Endothelial cell of hepatic sinusoid (primary cell): ENCODE measurements at regions not wholly inside any gene's neighbourhood (a gene's known extent, or its start where the extent isn't known, plus 50 kb on each side); places are given as distances from the start of the nearest gene placed in this dataset.
"Not testable (repeated sequence)": the region's sequence is repeated elsewhere in the genome, so short reads cannot be mapped to it uniquely, and the experiment has no call there.

Experiments
- in situ Hi-C: cut with HindIII; loops from 2 replicates; pipeline ENCODE4 v1.10.0; 2017; ENCODE audit warnings: low sequenced_read_pairs

DNA sequence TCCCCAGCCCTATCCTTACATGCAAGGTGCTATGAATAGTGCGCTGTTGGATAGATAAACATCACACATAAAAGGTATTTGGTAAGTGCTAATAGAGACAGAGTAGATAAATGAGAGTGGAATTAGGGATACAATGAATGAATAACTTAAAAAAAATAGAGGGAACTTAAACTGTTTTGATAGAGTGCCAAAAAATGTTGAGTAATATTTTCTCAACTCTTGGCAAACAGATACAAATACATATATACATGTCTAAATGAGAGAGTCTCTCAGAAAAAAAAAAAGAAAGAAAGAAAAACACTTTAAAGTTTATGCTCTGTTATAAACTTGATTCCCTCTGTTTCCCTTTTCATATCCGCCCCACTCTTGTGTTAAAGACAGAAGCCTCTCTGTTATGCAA, 667.4 kb downstream of the ROBO2 start:
- in situ Hi-C loops, result no loop called here

GRCh38 chr3:77709155-77709554, 669.3 kb downstream of the ROBO2 start:
- in situ Hi-C loops, result no loop called here

DNA sequence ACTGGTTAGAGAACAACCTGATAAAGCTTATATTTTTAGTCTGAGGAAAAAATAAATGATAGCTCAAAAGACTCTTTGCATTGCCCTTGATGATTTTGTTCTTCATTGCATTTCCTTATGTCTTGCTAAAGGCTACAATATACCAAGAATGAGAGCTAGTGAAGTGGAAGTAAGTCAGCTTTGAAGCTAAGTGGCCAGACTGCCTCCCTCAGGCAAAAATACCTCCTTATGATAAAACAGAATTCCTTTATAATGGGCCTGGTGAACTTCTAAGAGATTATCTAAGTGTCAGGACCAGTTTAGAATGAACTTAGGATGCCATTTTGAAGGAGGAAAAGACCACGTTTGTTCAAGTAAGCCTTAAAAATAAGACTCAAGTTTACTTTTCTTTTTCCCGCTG, 678.4 kb downstream of the ROBO2 start:
- in situ Hi-C loops, result no loop called here

- in situ Hi-C loops, result loop anchor here (5.0 kb wide), 2 partner anchors 52 to 98 kb away; no protein-coding TSS in a partner anchor
Measured at GRCh38 chr3:77720460-77720971, 680.6 kb downstream of the ROBO2 start.

- in situ Hi-C loops, result no loop called here
Measured at GRCh38 chr3:77726517-77726916, 686.6 kb downstream of the ROBO2 start.

GRCh38 chr3:77746048-77746447, 706.1 kb downstream of the ROBO2 start:
- in situ Hi-C loops, result no loop called here

DNA sequence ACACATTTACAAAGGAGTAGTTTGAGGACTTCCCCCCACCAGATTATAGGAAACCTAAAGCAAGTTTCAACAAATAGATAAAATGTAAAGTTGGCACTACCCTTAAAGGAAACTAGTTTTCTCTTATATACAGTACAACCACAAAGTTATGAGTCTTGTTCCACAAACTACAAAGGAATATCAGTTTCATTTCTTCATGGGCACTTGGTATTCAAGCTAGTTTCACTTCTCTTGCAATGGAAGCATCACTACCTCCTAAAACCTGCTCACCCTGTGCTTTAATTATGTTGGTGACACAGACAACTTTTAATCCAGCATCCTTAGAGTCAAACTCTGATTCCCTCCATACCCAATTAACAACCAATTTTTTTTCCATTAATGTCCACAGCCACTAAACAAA, 707.0 kb downstream of the ROBO2 start:
- in situ Hi-C loops, result no loop called here

DNA sequence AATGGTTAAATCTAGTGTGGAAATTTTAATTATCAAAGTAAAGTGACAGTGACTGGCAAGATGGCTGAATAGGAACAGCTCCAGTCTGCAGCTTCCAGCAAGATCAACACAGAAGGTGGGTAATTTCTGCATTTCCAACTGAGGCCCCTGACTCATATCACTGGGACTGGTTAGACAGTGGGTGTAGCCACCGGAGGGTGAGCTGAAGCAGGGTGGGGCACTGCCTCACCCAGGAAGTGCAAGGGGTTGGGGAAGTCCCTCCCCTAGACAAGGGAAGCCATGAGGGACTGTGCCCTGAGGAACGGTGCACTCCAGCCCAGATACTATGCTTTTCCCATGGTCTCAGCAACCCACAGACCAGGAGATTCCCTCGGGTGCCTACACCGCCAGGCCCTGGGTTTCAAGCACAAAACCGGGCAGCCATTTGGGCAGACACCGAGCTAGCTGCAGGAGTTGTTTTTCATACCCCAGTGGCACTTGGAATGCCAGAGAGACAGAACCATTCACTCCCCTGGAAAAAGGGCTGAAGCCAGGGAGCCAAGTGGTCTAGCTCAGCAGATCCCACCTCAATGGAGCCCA, 716.6 kb downstream of the ROBO2 start:
- in situ Hi-C loops, result not testable (repeated sequence)

GRCh38 chr3:77772459-77772858, 732.6 kb downstream of the ROBO2 start:
- in situ Hi-C loops, result loop anchor here (5.0 kb wide), 1 partner anchor 50 kb away; no protein-coding TSS in a partner anchor

GRCh38 chr3:77773084-77773483, 733.2 kb downstream of the ROBO2 start:
- in situ Hi-C loops, result loop anchor here (5.0 kb wide), 1 partner anchor 51 kb away; no protein-coding TSS in a partner anchor

DNA sequence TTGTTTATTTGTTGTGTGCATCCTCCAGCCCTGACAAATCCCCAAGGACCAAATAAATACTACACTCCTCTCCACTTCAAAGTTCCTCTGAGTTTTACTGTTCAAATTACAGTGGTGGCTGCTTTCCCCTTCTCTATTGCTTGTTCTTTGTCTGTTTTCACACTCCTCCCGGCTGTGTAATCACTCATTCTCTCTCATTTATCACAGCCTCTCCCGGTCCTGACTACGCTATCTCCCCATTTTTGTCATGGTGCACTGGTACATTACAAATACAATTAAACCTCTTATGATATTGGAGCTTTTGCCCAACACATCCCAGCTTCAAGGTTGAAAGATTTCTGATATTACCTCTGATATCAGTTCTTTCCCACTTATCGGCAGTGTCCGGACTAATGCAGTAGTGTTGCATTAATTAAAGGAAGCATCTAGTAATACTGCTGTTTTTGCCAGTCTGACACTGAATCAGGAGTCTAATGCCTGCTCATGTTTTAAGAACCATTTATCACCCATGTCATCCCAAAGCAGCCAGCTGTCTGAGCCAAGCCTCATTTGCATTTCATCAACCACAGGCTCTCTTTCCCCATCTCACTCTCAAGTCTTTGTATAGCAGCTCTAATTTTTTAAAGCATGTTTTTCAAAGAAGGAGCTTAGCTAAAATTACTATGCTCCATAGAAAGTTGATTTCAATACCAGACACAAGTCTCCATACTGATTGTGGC, 740.5 kb downstream of the ROBO2 start:
- in situ Hi-C loops, result no loop called here

- in situ Hi-C loops, result no loop called here
Measured at GRCh38 chr3:77786216-77786615, 746.3 kb downstream of the ROBO2 start.

DNA sequence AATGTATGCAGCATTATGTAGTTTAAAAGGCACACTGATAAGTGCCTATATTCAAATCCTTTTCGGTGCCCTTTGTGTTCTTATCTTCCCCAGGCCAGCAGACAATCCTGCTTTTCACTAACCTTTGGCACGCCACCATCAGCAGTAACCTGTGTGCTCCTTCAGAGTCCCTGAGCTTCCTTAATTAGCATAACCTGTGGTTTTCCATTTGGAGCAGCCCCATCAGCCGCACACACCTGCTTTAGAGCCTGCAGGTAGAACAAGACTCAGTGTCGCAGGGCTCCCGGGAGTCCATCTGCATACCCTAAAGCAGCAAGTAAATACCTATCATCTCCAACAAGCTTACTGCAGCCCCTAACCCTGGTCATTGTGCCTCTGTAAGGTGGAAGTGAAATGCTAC, 755.1 kb downstream of the ROBO2 start:
- in situ Hi-C loops, result no loop called here

- in situ Hi-C loops, result no loop called here
Measured at GRCh38 chr3:77799278-77799677, 759.4 kb downstream of the ROBO2 start.

DNA sequence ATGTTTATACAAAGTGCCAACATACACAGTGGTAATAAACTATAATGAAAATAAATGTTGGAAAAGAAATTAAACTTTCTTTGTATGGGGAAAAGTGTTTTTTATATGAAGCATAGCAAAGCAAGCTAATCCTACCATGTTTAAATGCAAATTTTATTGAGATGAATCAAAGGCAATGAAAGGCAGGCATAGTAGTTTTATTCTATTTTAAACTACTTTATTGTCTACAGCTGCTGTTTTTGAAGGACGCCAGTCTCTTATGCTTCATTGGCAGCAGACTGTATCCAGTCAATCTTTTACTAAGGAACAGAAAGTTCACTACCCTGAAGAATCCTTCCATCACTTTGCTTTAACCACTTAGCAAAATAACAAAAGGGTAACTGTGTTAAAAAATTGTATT, 761.0 kb downstream of the ROBO2 start:
- in situ Hi-C loops, result no loop called here

DNA sequence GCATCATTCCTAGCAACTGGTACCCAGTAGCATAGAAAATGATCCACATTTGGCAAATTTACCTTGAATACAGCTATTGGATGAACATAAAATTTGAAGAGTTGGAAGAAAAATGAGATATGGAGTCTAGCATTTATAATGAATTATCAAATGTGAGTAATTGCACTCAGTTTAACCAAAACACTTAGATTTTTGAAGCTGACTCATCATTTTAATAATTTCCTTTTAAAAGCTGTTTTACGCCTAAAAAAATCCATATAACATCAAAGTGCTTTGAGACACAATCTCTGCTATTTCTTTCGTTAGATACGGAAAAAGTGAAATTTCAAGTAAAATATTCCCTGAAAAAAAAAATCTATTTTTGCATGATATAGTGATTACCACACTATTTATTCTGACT, 767.4 kb downstream of the ROBO2 start:
- in situ Hi-C loops, result no loop called here

GRCh38 chr3:77814845-77815244, 774.9 kb downstream of the ROBO2 start:
- in situ Hi-C loops, result no loop called here

DNA sequence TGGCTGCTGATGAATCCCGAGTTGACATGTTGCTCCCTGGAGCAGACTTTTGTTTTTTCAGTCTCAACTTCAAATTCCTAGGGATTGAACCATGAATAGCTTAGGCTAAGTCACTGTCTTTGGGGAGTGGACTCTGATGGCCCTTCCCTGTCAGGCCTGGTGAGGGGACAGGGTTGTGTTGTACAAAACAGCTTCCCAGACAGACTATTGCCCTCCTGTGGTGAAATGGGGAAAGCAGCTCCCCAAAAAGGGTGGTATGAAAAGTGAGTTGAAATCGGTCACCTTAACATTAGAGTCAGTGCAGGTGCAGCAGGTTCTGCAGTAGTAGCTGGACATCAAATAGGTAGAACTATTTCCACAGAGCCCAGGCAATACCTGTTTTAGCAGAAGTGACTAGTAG, 775.6 kb downstream of the ROBO2 start:
- in situ Hi-C loops, result no loop called here

DNA sequence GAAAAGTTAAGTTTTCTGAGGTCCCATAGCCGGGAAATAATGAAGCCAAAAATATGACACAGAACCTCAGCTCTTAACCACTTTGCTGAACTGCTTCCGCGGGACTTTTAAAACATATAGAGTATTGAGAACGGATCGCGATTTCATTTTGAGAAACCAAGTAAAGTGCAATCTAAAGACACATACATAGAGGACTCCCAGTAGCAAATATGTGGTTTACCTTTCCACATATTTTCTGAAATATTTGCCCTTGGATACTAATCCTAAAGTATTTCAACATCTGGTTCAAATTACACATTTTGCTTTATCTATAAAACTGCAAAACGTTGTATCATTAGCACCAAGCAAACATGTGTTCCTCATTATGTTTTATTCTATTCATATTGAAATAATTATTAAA, 776.5 kb downstream of the ROBO2 start:
- in situ Hi-C loops, result no loop called here

DNA sequence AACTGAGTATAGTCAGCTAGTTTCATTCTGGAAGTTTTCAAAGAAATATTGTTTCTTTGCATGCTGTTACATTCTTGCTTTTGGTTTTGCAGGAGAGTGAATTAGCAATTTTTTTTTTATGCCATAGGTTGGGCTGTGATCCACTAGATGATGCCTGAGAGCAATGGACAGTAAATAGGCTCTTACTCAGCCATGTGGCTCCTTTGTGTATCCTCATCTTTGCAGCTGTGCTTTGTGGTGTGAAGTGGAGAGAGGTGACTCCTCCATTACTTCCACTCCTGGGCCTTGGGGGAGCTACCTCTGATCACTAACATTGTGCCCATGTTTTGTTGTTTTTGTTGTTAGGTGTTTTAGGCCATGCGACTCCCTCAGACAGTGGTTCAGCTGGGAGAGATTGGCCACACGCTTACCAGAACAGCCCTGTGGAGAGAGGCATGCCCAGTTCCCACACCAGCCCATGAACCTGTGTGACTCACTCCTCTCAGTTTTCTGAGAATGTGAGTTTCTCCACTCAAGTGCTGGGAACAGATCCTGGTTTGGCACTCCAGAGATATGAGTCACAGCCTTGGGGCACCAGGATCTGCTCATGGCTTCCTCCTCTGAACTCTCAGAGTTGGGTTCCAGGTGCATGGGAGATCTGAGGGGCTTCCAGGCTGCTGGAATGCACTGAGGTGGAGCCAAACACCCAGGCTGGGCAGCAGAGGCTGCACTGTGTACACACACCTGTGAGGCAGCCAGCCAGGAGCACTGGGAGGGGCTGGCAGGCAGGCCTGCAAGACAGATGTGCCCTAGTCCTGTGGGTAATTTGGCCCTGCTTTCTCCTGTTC, 785.3 kb downstream of the ROBO2 start:
- in situ Hi-C loops, result no loop called here

- in situ Hi-C loops, result no loop called here
Measured at GRCh38 chr3:77835921-77836320, 796.0 kb downstream of the ROBO2 start.
